HG02884 (cell line): ENCODE measurements at regions not wholly inside any gene's neighbourhood (a gene's known extent, or its start where the extent isn't known, plus 50 kb on each side); places are given as distances from the start of the nearest gene placed in this dataset.

ENCODE experiments used
- ATAC-seq: cut with Tn5 transposase; IDR thresholded peaks from one replicate; pipeline ENCODE4 v1.9.1; 2021; ENCODE audit warnings: mild to moderate bottlenecking, moderate library complexity; ENCODE audit not compliant: unreplicated experiment

- no peak for ATAC-seq
These were observed 74.6 kb upstream of the SPATA12 start for GRCh38 chr3:56985878-56986277.

- no peak for ATAC-seq
These were observed 75.0 kb upstream of the SPATA12 start for GRCh38 chr3:56985460-56985859.

- ATAC-seq = no peak
These were observed 77.0 kb upstream of the SPATA12 start for GRCh38 chr3:56983427-56983826.

DNA sequence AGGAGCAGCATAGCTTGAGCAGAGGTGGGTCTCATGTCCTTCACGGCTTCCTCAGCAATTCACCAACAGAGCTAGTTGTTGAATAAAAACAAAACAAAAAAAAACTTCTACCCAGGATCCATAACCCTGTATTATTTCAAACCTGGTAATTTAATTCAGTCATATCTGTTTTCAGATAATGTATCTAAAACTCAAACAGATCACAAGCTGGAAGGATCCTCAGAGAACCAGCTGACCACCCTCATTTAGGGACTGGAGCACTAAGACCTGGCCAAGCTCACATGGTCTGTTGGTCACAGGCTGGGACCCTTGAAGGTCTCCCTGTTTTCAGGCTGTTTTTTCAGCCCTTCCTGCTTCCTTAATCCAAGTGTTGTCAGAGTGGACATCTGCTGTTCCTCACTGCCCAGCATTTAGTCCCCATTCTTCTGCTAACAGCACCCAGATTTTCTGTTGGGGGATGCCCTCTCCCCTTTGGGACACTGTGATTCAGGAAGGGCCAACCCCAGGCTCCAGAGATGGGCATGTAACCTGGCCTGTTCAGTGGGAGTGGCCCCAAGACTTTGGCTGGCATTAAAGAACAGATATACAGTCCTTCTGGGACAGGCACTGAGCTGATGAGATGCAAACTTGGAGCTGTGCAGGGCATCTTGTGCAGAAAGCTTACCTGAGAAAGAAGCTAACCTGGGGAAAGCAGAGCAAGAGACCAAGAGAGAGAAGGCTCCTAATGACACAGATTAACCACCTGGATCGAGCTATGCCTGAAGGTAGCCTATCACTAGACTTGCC lies 78.8 kb upstream of the SPATA12 start:
- ATAC-seq = no peak

- no peak for ATAC-seq
These were observed 79.6 kb upstream of the SPATA12 start for GRCh38 chr3:56980798-56981390.

DNA sequence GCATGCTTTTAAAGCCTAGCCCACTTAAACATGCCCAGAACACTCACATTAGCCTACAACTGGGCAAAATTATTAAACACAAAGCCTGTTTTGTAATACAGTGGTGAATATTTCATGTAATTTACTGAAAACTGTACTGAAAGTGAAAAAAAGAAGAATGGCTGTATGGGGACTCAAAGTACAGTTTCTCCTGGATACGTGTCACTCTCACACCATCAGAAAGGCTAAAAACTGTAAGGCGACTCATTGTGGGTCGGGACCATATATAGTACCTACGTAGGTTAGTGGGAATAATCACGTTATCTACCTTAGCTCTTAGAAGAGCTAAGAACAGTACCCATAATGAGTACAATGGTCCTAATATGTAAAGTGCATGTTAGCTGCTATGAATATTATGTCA lies 80.2 kb upstream of the SPATA12 start:
- no peak for ATAC-seq

DNA sequence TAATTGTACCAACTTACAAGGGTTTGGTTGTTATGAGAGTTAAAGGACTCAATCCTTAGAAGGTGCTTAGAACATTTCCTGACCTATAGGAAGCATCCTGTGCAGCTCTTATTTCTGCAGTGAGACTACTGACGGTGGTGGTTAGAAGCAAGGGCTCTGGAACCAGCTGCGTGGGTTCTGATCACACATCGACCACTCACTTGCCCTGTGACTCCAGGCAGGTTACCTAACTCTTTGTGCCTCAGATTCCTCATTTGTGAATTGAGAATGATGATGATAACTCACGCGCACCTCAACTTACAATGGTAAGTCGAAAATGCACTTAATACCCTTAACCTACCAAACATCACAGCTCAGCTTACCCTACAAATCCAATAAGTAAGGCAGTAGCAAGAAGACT lies 80.7 kb upstream of the SPATA12 start:
- no peak for ATAC-seq

DNA sequence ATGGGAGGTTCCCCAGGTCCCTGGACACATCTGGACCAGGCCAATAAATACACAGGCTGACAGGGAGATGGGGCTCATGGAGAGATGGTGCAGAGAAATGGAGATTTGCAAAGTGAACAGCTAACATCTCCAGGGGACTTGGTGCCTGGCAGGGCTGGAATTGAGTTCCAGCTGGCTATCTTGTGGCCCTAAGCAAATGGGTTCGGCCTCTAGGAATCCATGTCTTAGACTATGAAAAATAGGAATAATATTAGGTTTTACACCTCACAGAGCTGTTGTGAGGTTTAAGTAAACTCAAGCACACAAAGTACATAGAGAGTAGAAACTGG lies 82.9 kb upstream of the SPATA12 start:
- ATAC-seq = no peak

GRCh38 chr3:56976651-56977560 lies 83.6 kb upstream of the SPATA12 start:
- no peak for ATAC-seq

DNA sequence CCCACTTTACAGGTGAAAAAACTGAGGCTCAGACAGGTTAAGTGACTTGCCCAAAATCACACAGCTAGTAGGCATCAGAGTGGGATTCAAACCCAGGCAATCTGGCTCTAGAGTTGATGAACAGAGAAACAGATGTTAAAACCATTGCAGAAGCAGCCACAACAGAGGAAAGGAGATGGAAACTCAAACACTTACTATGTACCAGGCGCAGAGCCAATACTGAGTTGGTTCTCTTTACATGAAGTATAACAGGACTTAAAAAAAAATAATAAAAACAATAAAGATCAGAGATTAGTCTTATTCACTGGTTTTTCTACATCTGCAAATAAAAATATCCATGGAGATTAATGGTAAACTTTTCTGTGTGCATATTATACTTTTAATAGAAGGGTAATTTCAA lies 84.9 kb upstream of the SPATA12 start:
- ATAC-seq = no peak

- no peak for ATAC-seq
These were observed 86.1 kb upstream of the SPATA12 start for GRCh38 chr3:56974247-56974930.

GRCh38 chr3:56971816-56972215 lies 88.6 kb upstream of the SPATA12 start:
- no peak for ATAC-seq

DNA sequence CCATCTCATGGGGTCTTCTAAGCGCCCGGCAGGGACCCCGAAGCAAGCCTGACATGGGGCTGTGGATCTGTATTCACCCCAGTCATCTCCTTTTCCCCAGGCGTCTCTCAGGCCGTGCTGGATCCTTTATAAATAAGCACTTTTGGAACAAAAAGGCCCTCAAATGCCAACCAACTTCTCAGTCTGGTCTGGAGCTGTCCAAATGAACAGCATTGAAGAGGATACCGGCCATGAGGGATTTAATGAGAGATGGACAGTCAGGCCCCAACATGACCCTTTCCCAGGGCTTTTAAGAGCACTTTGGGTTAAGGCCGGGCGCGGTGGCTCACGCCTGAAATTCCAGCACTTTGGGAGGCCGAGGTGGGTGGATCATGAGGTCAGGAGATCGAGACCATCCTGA lies 89.2 kb upstream of the SPATA12 start:
- ATAC-seq = no peak

DNA sequence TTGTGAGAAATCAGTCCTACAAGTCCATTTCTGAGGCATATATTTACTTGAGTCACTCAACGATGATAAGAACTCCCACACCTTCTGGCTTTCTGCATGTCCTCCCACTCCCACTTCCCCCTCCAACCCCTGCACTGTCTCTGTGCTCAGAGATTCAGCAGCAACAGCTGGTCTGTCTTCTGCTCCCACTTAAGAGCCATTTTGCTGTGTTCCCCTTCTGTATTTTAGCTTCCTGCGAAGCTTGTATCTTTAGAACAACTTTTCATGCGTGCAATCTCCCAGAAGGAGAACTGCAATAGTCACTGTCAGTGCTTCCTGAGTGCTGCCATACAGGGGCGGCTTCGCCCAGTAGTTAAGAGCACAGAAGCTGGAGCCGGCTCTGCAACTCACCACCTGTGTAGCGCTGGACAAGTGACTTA lies 90.0 kb upstream of the SPATA12 start:
- no peak for ATAC-seq

DNA sequence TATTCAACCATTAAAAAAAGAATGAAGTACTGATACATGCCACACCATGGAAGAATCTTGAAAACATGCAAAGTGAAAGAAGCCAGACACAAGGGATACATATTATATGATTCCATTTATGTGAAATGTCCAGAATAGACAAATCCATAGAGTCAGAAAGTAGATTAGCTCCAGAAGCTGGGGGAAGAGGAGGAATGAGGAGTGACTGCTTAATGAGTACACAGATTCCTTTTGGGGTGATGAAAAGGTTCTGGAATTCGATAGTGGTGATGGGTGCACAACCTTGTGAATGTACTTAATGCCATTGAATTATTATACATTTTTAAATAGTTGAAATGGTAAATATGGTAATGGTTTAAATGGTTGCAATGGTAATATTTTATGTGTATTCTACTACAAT lies 90.6 kb upstream of the SPATA12 start:
- no peak for ATAC-seq

DNA sequence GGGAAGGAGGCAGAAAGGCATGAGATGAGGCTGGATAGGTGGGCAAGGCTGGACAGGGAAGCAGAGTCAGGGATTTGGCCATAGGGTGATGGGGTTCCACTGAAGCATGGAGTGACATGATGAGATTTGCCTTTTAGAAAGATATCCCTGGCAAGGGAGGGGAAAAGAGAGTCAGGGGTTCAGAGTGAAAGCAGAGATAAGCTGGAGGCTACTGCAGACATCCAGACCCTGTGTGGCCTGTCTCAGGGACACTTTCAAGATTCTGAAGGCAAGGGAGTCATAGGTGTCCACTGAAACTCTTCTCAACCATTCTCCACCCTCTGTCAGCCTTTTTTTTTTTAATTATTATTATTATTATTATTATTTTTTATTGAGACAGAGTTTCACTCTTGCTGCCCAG lies 94.0 kb upstream of the SPATA12 start:
- no peak for ATAC-seq

GRCh38 chr3:56966104-56966503 lies 94.4 kb upstream of the SPATA12 start:
- ATAC-seq = no peak

- ATAC-seq = no peak
These were observed 97.5 kb upstream of the SPATA12 start for GRCh38 chr3:56962922-56963321.

GRCh38 chr3:56962206-56962605 lies 98.3 kb upstream of the SPATA12 start:
- no peak for ATAC-seq

GRCh38 chr3:56960234-56960917 lies 100.1 kb upstream of the SPATA12 start:
- ATAC-seq = peak; percentile 79

- no peak for ATAC-seq
These were observed 101.6 kb upstream of the SPATA12 start for GRCh38 chr3:56958879-56959278.
